ENCODE measurements at regions not wholly inside any gene's neighbourhood (a gene's known extent, or its start where the extent isn't known, plus 50 kb on each side); places are given as distances from the start of the nearest gene placed in this dataset.
A peak's percentile ranks its signal among the peaks of the same experiment; 100 is the strongest.

DNA sequence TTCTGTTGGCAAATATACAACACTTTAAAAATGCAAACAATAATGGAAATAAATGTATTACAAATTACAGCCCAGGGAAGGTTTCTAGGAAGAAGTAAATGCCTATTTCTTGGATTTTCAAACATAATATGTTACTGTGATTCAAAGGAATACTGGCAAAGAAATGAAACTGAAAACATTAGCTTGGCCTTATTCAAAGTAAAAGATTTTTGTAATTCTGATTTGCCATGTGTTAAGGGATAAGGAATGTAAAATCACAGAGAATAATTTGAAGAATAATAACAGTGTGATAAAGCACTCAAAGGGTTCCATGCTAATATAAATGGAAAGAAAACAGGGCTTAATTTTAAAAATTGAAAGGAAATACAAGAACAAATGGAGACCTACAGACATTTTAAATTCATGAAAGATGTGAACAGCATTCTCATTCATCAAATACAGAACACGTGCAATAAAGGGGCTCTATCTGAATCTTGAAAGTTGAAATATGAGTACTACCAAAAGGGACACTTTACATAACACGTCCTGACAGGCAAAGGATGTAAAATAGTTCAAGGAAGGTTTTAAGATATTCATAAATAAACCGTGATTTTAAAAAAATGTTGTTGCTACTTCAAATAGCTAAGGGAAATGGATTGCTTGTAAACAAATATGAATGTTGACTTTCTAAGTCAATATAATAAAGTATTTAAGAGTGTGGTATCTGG lies 138.1 kb downstream of the RFPL4B start:
- no peak overlapping the region for H3K4me3 ChIP-seq (ENCODE audit: low read depth, low read length)
- no peak for TF ChIP-seq CTCF (IDR thresholded peaks at IDR 0.05; ENCODE audit: low read depth, low read length)

DNA sequence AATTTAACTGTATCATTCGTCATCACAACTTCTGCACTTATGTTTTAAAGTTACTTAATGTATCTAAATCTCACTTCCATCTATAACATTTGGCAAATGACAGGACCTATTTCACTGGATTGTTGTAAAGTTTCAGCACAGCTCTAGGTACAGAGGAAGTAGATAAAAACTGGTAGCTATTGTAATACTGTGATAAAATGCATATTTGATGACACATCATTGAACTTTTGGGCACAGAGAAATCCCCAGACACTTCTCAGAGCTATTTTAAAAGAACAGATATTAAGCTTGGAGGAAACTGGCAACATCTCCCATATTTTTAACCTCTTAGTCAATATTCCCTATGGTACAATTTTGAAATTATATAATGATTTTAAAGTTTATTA lies 138.7 kb downstream of the RFPL4B start:
- no peak for TF ChIP-seq CTCF (IDR thresholded peaks at IDR 0.05; ENCODE audit: low read depth, low read length)
- no peak overlapping the region for H3K4me3 ChIP-seq (ENCODE audit: low read depth, low read length)

DNA sequence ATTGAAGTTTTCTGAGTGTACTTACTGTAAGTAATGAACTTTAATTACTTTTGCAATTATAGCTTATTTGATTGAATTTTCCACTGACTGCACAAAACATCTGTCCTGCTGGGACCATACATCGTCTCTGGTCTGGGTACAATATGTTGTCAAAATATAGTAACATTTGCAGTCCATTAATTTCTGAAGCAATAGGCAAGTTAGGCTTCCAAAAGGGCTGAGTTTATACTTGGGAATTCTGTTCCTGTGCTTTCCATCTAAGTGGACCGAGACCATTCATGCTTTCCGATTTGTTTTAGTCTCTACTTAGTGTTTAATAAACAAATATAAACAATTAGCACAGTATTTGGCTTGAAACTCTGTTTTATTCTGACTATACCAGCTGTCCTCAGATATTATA lies 139.3 kb downstream of the RFPL4B start:
- TF ChIP-seq CTCF (IDR thresholded peaks at IDR 0.05; ENCODE audit: low read depth, low read length), result no peak
- no peak overlapping the region for H3K4me3 ChIP-seq (ENCODE audit: low read depth, low read length)

DNA sequence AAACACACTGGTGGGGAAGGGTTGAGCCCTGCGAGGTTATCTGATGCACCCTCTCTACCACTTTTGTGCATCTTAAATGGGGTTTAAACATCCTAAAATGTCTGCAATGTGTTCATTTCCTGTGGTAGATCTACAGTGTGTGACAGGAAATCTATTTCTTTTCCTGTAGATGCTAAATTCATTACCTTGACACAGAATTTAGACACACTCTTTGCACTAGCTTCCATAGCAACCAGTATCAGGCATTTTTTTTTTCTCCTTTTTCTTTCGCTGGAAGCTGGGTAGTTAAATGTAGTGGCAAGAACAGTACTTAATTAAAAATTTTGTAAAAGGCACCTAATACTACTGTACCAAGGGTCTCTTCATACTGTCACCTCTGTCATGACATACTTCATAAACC lies 141.1 kb downstream of the RFPL4B start:
- no peak overlapping the region for H3K4me3 ChIP-seq (ENCODE audit: low read depth, low read length)
- no peak for TF ChIP-seq CTCF (IDR thresholded peaks at IDR 0.05; ENCODE audit: low read depth, low read length)

DNA sequence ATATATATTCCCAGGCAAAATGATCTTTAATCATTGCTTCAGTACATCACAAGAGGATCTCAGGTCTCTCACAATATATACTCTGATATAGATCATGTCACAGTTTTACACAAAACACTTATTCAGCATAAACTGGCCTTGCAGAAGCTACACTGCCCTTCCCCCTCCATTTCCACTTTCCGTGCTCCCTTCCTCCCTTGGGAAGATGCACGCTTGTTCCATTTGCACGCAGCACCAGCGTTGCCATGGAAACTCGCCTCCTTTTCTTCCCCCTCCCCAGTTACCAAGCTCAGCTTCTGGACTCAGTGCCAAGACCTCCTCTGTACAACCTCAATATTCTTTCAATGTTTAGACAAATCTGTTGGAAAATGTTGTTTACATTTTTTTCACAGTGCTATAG lies 154.6 kb downstream of the RFPL4B start:
- TF ChIP-seq CTCF (IDR thresholded peaks at IDR 0.05; ENCODE audit: low read depth, low read length), result no peak
- peak overlapping the region; percentile 9; the same call in 1 of the 2 replicates for H3K4me3 ChIP-seq (ENCODE audit: low read depth, low read length)

DNA sequence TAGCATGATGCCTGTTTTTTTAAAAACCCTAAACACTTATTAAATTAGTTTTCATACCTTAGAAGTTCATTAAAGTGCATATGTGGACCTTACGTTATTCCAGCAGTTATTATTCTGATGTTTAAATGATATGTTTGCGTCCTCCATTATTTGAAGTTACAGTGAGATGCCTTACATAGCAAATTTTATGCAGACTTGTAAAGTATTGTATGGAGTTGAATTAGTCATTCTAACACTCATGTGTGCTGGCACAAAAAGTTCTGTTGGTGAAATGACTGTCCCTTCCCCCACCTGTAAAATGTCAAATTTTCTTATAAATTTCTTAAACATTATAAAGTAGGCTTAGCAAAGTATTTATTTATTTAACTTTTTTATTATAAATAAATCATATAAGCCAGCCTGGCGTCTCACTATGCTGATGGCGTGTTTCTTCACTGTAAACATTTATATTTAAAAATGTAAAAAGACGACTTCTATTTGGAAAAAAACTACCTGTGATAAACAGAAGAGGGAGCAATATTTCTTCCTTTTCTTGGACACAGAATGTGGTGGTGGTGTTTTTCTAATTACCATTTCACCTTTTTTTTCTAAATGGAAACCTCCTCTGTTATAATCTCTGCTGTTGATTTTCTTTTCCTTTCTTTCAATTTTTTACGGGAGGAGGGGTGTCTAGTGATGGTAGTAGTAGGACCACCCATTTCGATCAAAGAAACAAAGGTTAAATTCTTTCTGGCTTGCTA lies 155.4 kb downstream of the RFPL4B start:
- TF ChIP-seq CTCF (IDR thresholded peaks at IDR 0.05; ENCODE audit: low read depth, low read length), result no peak
- no peak overlapping the region for H3K4me3 ChIP-seq (ENCODE audit: low read depth, low read length)

DNA sequence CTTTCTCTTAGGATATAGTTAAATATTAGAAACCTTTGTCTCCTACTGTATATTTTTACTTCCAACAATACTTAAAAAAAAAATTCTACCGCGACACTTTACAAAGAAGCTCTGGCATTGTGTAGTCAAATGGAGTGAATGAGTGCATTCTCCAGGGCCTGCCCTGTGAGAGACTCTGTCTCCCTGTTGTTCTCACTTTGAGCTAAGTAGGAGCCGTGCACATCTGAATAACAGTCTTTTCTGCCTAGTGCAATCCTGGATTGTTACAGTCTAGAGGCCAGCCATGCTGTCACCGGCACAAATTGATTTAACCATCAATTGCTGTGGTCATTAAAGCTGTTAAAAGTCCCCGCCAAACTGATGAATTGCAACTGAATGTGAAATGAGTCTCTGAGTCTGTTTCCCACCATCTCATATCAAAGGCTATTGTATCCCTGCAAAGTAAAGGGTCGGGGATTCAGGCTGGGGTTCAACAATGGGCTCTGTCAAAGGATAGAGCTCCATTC lies 156.0 kb downstream of the RFPL4B start:
- no peak overlapping the region for H3K4me3 ChIP-seq (ENCODE audit: low read depth, low read length)
- TF ChIP-seq CTCF (IDR thresholded peaks at IDR 0.05; ENCODE audit: low read depth, low read length), result no peak
